ENCODE measurements at regions not wholly inside any gene's neighbourhood (a gene's known extent, or its start where the extent isn't known, plus 50 kb on each side); places are given as distances from the start of the nearest gene placed in this dataset.
A peak's percentile ranks its signal among the peaks of the same experiment; 100 is the strongest.

- Histone ChIP-seq H3K27ac (replicated peaks) (no peak overlapping the region), H3K27me3 (ENCODE audit: insufficient read depth, poor library complexity, severe bottlenecking) (no peaks in the 10 kb centered on the region), H3K4me3 (replicated peaks; ENCODE audit: insufficient read depth, low read length) (no peak overlapping the region)
- peak in 1 of 2 experiments; percentile 44 for DNase-seq (ENCODE audit: low read depth in 1 of 2, low spot score in 1 of 2)
- peak; percentile 71; the same call in 1 of the 2 replicates for TF ChIP-seq SPI1 (IDR thresholded peaks at IDR 0.05; ENCODE audit: borderline replicate concordance, low read depth)
- TF ChIP-seq POLR2AphosphoS5 (IDR thresholded peaks at IDR 0.05; ENCODE audit: low read depth), result no peak
- TF ChIP-seq REST (IDR thresholded peaks at IDR 0.05; ENCODE audit: insufficient replicate concordance, low read depth), result no peak
Observed at GRCh38 chr14:89626233-89626806, 209.3 kb upstream of the FOXN3 start.

- no peak for DNase-seq (ENCODE audit: low read depth in 1 of 2, low spot score in 1 of 2)
- TF ChIP-seq SPI1 (IDR thresholded peaks at IDR 0.05; ENCODE audit: borderline replicate concordance, low read depth) (no peak), POLR2AphosphoS5 (IDR thresholded peaks at IDR 0.05; ENCODE audit: low read depth) (no peak), CTCF (IDR thresholded peaks at IDR 0.05; ENCODE audit: insufficient read depth, low read length) (no peak), REST (IDR thresholded peaks at IDR 0.05; ENCODE audit: insufficient replicate concordance, low read depth) (no peak), GABPA (IDR thresholded peaks at IDR 0.05; ENCODE audit: low read depth) (no peak)
- no peak overlapping the region for H3K4me3 ChIP-seq (replicated peaks; ENCODE audit: insufficient read depth, low read length)
Observed at GRCh38 chr14:89625731-89626232, 208.7 kb upstream of the FOXN3 start.

GRCh38 chr14:89625244-89625713 lies 208.2 kb upstream of the FOXN3 start:
- no peak overlapping the region for H3K4me3 ChIP-seq (replicated peaks; ENCODE audit: insufficient read depth, low read length)
- TF ChIP-seq SPI1 (IDR thresholded peaks at IDR 0.05; ENCODE audit: borderline replicate concordance, low read depth) (no peak), POLR2AphosphoS5 (IDR thresholded peaks at IDR 0.05; ENCODE audit: low read depth) (no peak), GABPA (IDR thresholded peaks at IDR 0.05; ENCODE audit: low read depth) (no peak), REST (IDR thresholded peaks at IDR 0.05; ENCODE audit: insufficient replicate concordance, low read depth) (no peak), CTCF (IDR thresholded peaks at IDR 0.05; ENCODE audit: insufficient read depth, low read length) (no peak)
- no peaks in the 10 kb centered on the region for H3K27me3 ChIP-seq (ENCODE audit: insufficient read depth, poor library complexity, severe bottlenecking)
- no peak for DNase-seq (ENCODE audit: low read depth in 1 of 2, low spot score in 1 of 2)
- H3K27ac ChIP-seq (replicated peaks), result no peak overlapping the region

More at GRCh38 chr14:89625731-89626232, 208.7 kb upstream of the FOXN3 start:
- Histone ChIP-seq H3K27ac (replicated peaks) (no peak overlapping the region), H3K27me3 (ENCODE audit: insufficient read depth, poor library complexity, severe bottlenecking) (no peaks in the 10 kb centered on the region)
